Lung (tissue), 11 donors: ENCODE measurements at regions not wholly inside any gene's neighbourhood (a gene's known extent, or its start where the extent isn't known, plus 50 kb on each side); places are given as distances from the start of the nearest gene placed in this dataset.

Experiments
- ATAC-seq: fragments of 200-7000 bp; cut with Tn5 transposase; one replicate; pipeline ENCODE4 v1.9.1; 2020; ENCODE audit warnings: moderate number of reproducible peaks; ENCODE audit not compliant: insufficient read depth, low FRiP score
- DNase-seq, 3 donors: peaks; one replicate each; pipeline ENCODE4 v3.0.0-alpha.2; 2013 to 2017
- H3K27ac ChIP-seq, 2 donors: one replicate each; pipeline ENCODE4 v1.5.1; 2013; ENCODE audit warnings: mild to moderate bottlenecking in 2 of 2, moderate library complexity in 2 of 2, control low read depth in 1 of 2, inconsistent platforms in 1 of 2, low read depth in 1 of 2, low read length in 1 of 2
- H3K27me3 ChIP-seq, 3 donors: one replicate each; pipeline ENCODE4 v1.5.1; 2013; ENCODE audit warnings: low read length in 2 of 3; ENCODE audit not compliant: control insufficient read depth in 3 of 3, insufficient read depth in 3 of 3
- H3K36me3 ChIP-seq, 4 donors: one replicate each; pipeline ENCODE4 v1.5.1; 2013; ENCODE audit warnings: low read length in 4 of 4, mild to moderate bottlenecking in 1 of 4, moderate library complexity in 1 of 4; ENCODE audit not compliant: control insufficient read depth in 4 of 4, insufficient read depth in 4 of 4
- H3K4me1 ChIP-seq, 5 donors: one replicate each; pipeline ENCODE4 v1.5.1; 2013; ENCODE audit warnings: low read length in 5 of 5, mild to moderate bottlenecking in 2 of 5, moderate library complexity in 1 of 5; ENCODE audit not compliant: control insufficient read depth in 5 of 5, insufficient read depth in 5 of 5
- H3K4me3 ChIP-seq: one replicate; pipeline ENCODE4 v1.5.1; 2013; ENCODE audit warnings: mild to moderate bottlenecking, control low read depth, moderate library complexity
- H3K9ac ChIP-seq, 2 donors: one replicate each; pipeline ENCODE4 v1.5.1; 2013; ENCODE audit warnings: low read length in 2 of 2, control low read depth in 1 of 2; ENCODE audit not compliant: insufficient read depth in 1 of 2
- H3K9me3 ChIP-seq, 4 donors: one replicate each; pipeline ENCODE4 v1.5.1; 2013; ENCODE audit warnings: low read length in 3 of 4, mild to moderate bottlenecking in 1 of 4, moderate library complexity in 1 of 4; ENCODE audit not compliant: control insufficient read depth in 4 of 4, insufficient read depth in 3 of 4
- WGBS, 2 donors: extraction: QIAGEN DNeasy Blood & Tissue Kit; methylation state at CpG; one replicate each; pipeline ENCODE4 v1.1.7; 2013; 5-methylcytosine and 5-hydroxymethylcytosine counted together
- TF ChIP-seq, protein P1 (sequence below): IDR thresholded peaks from 2 replicates; pipeline ENCODE4 v1.5.1; 2012; ENCODE audit warnings: mild to moderate bottlenecking; ENCODE audit errors: control extremely low read depth, extremely low read depth
- donor health status: control.
- donor health status: control.
- donor health status: Bipolar disorder and iron deficiency.
- donor health status: healthy.
- donor health status: DM: yes; HTN: yes; CAD: no.

DNA sequence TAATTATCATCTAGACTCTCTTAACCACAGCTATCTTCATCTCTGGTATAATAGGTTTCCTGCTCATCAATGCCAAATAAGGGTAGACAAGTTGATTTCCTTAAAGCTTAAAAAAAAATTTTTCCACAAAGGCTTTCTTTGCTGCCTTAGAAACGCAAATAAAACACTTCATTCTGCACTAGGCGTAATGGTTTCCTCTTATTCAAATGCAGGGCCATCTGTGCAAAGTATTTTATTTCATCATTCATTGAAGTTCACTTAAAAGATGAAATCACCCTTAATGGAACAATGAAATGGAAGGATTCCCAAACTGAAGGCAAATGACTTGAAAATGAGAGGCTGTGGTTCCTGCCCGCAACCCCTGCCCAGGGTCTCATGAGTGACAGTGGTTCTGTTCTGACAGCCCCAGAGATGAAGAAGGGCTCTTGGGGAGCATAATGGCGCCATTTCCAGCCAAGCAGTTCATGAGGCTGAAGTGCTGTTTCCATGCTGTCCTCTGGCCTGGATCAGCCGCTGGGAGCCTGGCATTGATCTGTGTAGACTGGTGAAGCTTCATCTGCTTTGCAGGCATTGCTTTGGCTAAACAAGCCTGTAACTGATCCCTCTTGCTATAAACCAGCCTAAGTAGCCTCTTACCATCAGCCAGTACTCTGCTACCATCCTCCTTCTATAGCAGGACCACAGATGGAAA lies 276.9 kb upstream of the WWC1 start:
- H3K27ac ChIP-seq = no peak overlapping the region
- ATAC-seq (no peak), DNase-seq (no peak)
- H3K36me3 ChIP-seq = no peaks in the 10 kb centered on the region
- H3K9ac ChIP-seq = no peak overlapping the region
- peaks cover 0 to 4% (median 0%) of the 10 kb centered on the region in 3 donors for H3K27me3 ChIP-seq
- 89% methylated on average over 5 of the region's 5 CpGs for WGBS, 2 donors
- no peak overlapping the region for H3K4me3 ChIP-seq
- H3K9me3 ChIP-seq = peaks cover 0 to 1% (median 0%) of the 10 kb centered on the region in 4 donors
- H3K4me1 ChIP-seq = peaks cover 0 to 30% (median 6%) of the 10 kb centered on the region in 5 donors
- TF ChIP-seq, protein P1, sequence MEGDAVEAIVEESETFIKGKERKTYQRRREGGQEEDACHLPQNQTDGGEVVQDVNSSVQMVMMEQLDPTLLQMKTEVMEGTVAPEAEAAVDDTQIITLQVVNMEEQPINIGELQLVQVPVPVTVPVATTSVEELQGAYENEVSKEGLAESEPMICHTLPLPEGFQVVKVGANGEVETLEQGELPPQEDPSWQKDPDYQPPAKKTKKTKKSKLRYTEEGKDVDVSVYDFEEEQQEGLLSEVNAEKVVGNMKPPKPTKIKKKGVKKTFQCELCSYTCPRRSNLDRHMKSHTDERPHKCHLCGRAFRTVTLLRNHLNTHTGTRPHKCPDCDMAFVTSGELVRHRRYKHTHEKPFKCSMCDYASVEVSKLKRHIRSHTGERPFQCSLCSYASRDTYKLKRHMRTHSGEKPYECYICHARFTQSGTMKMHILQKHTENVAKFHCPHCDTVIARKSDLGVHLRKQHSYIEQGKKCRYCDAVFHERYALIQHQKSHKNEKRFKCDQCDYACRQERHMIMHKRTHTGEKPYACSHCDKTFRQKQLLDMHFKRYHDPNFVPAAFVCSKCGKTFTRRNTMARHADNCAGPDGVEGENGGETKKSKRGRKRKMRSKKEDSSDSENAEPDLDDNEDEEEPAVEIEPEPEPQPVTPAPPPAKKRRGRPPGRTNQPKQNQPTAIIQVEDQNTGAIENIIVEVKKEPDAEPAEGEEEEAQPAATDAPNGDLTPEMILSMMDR = no peak

- Histone ChIP-seq H3K27ac (no peak overlapping the region), H3K9me3 (peaks cover 0 to 1% (median 0%) of the 10 kb centered on the region in 4 donors), H3K27me3 (peaks cover 0 to 4% (median 0%) of the 10 kb centered on the region in 3 donors), H3K9ac (no peak overlapping the region), H3K36me3 (no peaks in the 10 kb centered on the region), H3K4me1 (peaks cover 0 to 34% (median 7%) of the 10 kb centered on the region in 5 donors), H3K4me3 (no peak overlapping the region)
- TF ChIP-seq, protein P1 = no peak
- no peak for ATAC-seq
- 86 to 92% methylated on average over 7 of the region's 7 CpGs for WGBS, 2 donors
- no peak for DNase-seq
These were observed 275.9 kb upstream of the WWC1 start for GRCh38 chr5:168015506-168015905.

DNA sequence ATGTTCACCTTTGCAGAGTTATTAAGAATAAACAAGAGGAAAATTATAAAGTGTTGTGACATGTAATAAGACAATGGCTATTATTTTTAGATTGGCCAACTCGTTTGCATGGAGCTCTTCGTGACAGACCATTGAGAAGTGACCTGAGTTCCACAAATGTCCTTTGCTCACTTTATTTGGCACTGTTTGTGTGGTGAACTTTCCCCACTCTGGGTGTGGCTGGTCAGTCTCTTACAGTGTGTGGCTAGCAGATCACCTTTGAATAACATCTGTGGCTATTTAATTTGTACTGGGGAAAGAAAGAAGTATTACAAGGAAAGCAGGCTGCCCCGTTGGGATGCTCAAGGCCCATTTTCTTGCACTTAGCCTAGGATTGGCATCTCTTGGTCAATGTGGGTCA lies 274.1 kb upstream of the WWC1 start:
- WGBS, 2 donors = 55 to 58% methylated on average over 3 of the region's 3 CpGs
- H3K9ac ChIP-seq = no peak overlapping the region
- no peak for DNase-seq

More for the DNA sequence above, 274.1 kb upstream of the WWC1 start:
- peaks cover 0 to 1% (median 0%) of the 10 kb centered on the region in 4 donors for H3K9me3 ChIP-seq
- H3K27me3 ChIP-seq = peaks cover 0 to 4% (median 0%) of the 10 kb centered on the region in 3 donors
- no peak overlapping the region for H3K4me3 ChIP-seq
- TF ChIP-seq, protein P1 = no peak
- no peak for ATAC-seq
- no peaks in the 10 kb centered on the region for H3K36me3 ChIP-seq
- H3K27ac ChIP-seq = no peak overlapping the region
- H3K4me1 ChIP-seq = peaks cover 0 to 41% (median 9%) of the 10 kb centered on the region in 5 donors
